Mesendoderm (in vitro differentiated cells): ENCODE measurements at regions not wholly inside any gene's neighbourhood (a gene's known extent, or its start where the extent isn't known, plus 50 kb on each side); places are given as distances from the start of the nearest gene placed in this dataset.

Experiments
- DNase-seq: peaks from one replicate; pipeline ENCODE4 v3.0.0; 2013
- H2AK5ac ChIP-seq: 2 replicates; pipeline ENCODE4 v1.6.1; 2013; ENCODE audit warnings: low read length, inconsistent platforms
- H2BK120ac ChIP-seq: 2 replicates; pipeline ENCODE4 v1.6.1; 2013; ENCODE audit warnings: low read depth, mild to moderate bottlenecking, low read length, moderate library complexity, mixed read lengths
- H2BK15ac ChIP-seq: replicated peaks from 2 replicates; pipeline ENCODE4 v1.6.1; 2013; ENCODE audit warnings: low read depth, mild to moderate bottlenecking, moderate library complexity
- H2BK5ac ChIP-seq: 2 replicates; pipeline ENCODE4 v1.6.1; 2013; ENCODE audit warnings: low read length, inconsistent platforms
- H3K18ac ChIP-seq: 2 replicates; pipeline ENCODE4 v1.6.1; 2013; ENCODE audit warnings: mild to moderate bottlenecking, low read length, mixed read lengths
- H3K23ac ChIP-seq: one replicate; pipeline ENCODE4 v1.6.1; 2013; ENCODE audit warnings: low read length
- H3K27ac ChIP-seq: 2 replicates; pipeline ENCODE4 v1.5.1; 2013; ENCODE audit warnings: low read depth, mild to moderate bottlenecking, inconsistent platforms, low read length, moderate library complexity
- H3K27me3 ChIP-seq: 2 replicates; pipeline ENCODE4 v1.6.1; 2013; ENCODE audit warnings: low read length, control low read depth, mild to moderate bottlenecking, inconsistent platforms; ENCODE audit not compliant: insufficient read depth, poor library complexity
- H3K36me3 ChIP-seq: 2 replicates; pipeline ENCODE4 v1.6.1; 2013; ENCODE audit warnings: low read length, inconsistent platforms; ENCODE audit not compliant: control insufficient read depth, insufficient read depth
- H3K4ac ChIP-seq: one replicate; pipeline ENCODE4 v1.6.1; 2013; ENCODE audit warnings: low read depth, mild to moderate bottlenecking, low read length, moderate library complexity
- H3K4me1 ChIP-seq: 2 replicates; pipeline ENCODE4 v1.6.1; 2013; ENCODE audit warnings: low read depth, low read length, inconsistent platforms; ENCODE audit not compliant: control insufficient read depth
- H3K4me2 ChIP-seq: 2 replicates; pipeline ENCODE4 v1.6.1; 2013; ENCODE audit warnings: low read length
- H3K4me3 ChIP-seq: 2 replicates; pipeline ENCODE4 v1.5.1; 2013; ENCODE audit warnings: mild to moderate bottlenecking, low read length
- H3K56ac ChIP-seq: one replicate; pipeline ENCODE4 v1.6.1; 2013; ENCODE audit warnings: low read length
- H3K79me1 ChIP-seq: 2 replicates; pipeline ENCODE4 v1.6.1; 2013; ENCODE audit warnings: low read length, inconsistent platforms
- H3K79me2 ChIP-seq: 2 replicates; pipeline ENCODE4 v1.6.1; 2013; ENCODE audit warnings: mild to moderate bottlenecking, low read length; ENCODE audit not compliant: control insufficient read depth, insufficient read depth
- H3K9ac ChIP-seq: 2 replicates; pipeline ENCODE4 v1.6.1; 2013; ENCODE audit warnings: low read length, inconsistent platforms
- H4K5ac ChIP-seq: one replicate; pipeline ENCODE4 v1.6.1; 2013; ENCODE audit warnings: low read length
- H4K8ac ChIP-seq: one replicate; pipeline ENCODE4 v1.6.1; 2013; ENCODE audit warnings: low read depth, mild to moderate bottlenecking, control low read depth, low read length, moderate library complexity
- WGBS: extraction: QIAGEN DNeasy Blood & Tissue Kit; methylation state at CpG from one replicate; pipeline ENCODE4 v1.1.7; 2013; ENCODE audit warnings: low lambda C conversion rate, missing lambda C conversion rate; ENCODE audit not compliant: insufficient coverage; ENCODE audit errors: extremely low coverage; 5-methylcytosine and 5-hydroxymethylcytosine counted together

GRCh38 chr17:33803199-33803685, 451.8 kb upstream of the CCL2 start:
- Histone ChIP-seq H3K9ac (no peak overlapping the region), H3K4me3 (no peak overlapping the region), H3K79me1 (no peaks in the 10 kb centered on the region), H2BK15ac (no peak overlapping the region), H2AK5ac (no peak overlapping the region), H3K79me2 (no peaks in the 10 kb centered on the region), H2BK5ac (no peak overlapping the region), H4K5ac (no peak overlapping the region), H2BK120ac (no peak overlapping the region), H3K36me3 (no peaks in the 10 kb centered on the region), H3K23ac (no peak overlapping the region), H3K4ac (no peak overlapping the region), H3K56ac (no peak overlapping the region), H3K27me3 (no peaks in the 10 kb centered on the region), H3K27ac (no peak overlapping the region), H3K4me2 (no peak overlapping the region), H3K18ac (no peak overlapping the region), H4K8ac (no peak overlapping the region), H3K4me1 (no peaks in the 10 kb centered on the region)
- no CpG with 5 or more reads among the region's 2 CpGs for WGBS
- DNase-seq: no peak

- H3K4ac ChIP-seq: no peak overlapping the region
- no peak overlapping the region for H3K23ac ChIP-seq
- no peak overlapping the region for H4K5ac ChIP-seq
- H3K4me1 ChIP-seq: no peaks in the 10 kb centered on the region
- no peaks in the 10 kb centered on the region for H3K79me2 ChIP-seq
- no peaks in the 10 kb centered on the region for H3K27me3 ChIP-seq
- H3K79me1 ChIP-seq: no peaks in the 10 kb centered on the region
- no peak overlapping the region for H3K4me2 ChIP-seq
- H2AK5ac ChIP-seq: no peak overlapping the region
- no peak for DNase-seq
- no CpG with 5 or more reads among the region's 2 CpGs for WGBS
- no peak overlapping the region for H3K4me3 ChIP-seq
- H4K8ac ChIP-seq: no peak overlapping the region
- no peak overlapping the region for H3K18ac ChIP-seq
- H3K36me3 ChIP-seq: no peaks in the 10 kb centered on the region
- H3K9ac ChIP-seq: no peak overlapping the region
- no peak overlapping the region for H2BK120ac ChIP-seq
- no peak overlapping the region for H3K56ac ChIP-seq
- H2BK15ac ChIP-seq: no peak overlapping the region
- H3K27ac ChIP-seq: no peak overlapping the region
- H2BK5ac ChIP-seq: no peak overlapping the region
These were observed 451.4 kb upstream of the CCL2 start for GRCh38 chr17:33803686-33804085.

GRCh38 chr17:33804401-33804800, 450.7 kb upstream of the CCL2 start:
- Histone ChIP-seq H3K56ac (no peak overlapping the region), H3K27ac (no peak overlapping the region), H2BK15ac (no peak overlapping the region), H3K4me2 (no peak overlapping the region), H3K79me1 (no peaks in the 10 kb centered on the region), H3K4me3 (no peak overlapping the region), H4K8ac (no peak overlapping the region), H3K27me3 (no peaks in the 10 kb centered on the region), H3K4ac (no peak overlapping the region), H3K79me2 (no peaks in the 10 kb centered on the region), H2BK120ac (no peak overlapping the region), H3K18ac (no peak overlapping the region), H2BK5ac (no peak overlapping the region), H2AK5ac (no peak overlapping the region), H4K5ac (no peak overlapping the region), H3K9ac (no peak overlapping the region), H3K4me1 (no peaks in the 10 kb centered on the region), H3K36me3 (no peaks in the 10 kb centered on the region), H3K23ac (no peak overlapping the region)
- no peak for DNase-seq
- WGBS: no CpG with 5 or more reads among the region's 4 CpGs

- DNase-seq: no peak
- H3K4ac ChIP-seq: no peak overlapping the region
- H2BK5ac ChIP-seq: no peak overlapping the region
- no peak overlapping the region for H2BK120ac ChIP-seq
- H3K18ac ChIP-seq: no peak overlapping the region
- no peak overlapping the region for H4K5ac ChIP-seq
- H3K56ac ChIP-seq: no peak overlapping the region
- no peaks in the 10 kb centered on the region for H3K27me3 ChIP-seq
- no peaks in the 10 kb centered on the region for H3K36me3 ChIP-seq
- H3K9ac ChIP-seq: no peak overlapping the region
- H2BK15ac ChIP-seq: no peak overlapping the region
- no peak overlapping the region for H3K4me2 ChIP-seq
- H3K27ac ChIP-seq: no peak overlapping the region
- no peak overlapping the region for H4K8ac ChIP-seq
- no peak overlapping the region for H3K23ac ChIP-seq
- no peak overlapping the region for H3K4me3 ChIP-seq
- H3K79me2 ChIP-seq: no peaks in the 10 kb centered on the region
- H3K79me1 ChIP-seq: no peaks in the 10 kb centered on the region
- no peaks in the 10 kb centered on the region for H3K4me1 ChIP-seq
- H2AK5ac ChIP-seq: no peak overlapping the region
These were observed 448.5 kb upstream of the CCL2 start for GRCh38 chr17:33806631-33807030.

DNA sequence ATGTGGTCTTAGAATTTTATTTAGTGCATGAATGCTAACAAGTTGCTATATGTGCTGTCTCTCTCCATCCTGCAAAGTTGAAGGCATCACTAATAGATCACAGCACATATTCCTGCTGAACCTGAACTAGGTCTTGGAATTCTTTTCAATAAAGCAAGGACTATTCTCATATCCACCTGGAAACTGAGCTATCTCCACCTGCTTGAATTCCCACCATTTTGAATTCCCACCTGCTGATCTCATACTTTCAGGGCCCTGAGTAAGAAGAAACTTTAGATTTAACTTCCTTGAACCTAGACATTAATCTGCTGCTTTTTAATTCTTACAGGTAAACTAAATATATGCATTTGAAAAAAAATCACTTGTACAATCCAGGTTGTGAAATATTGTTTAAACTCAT, 445.3 kb upstream of the CCL2 start:
- no peak overlapping the region for H3K27ac ChIP-seq
- H3K23ac ChIP-seq: no peak overlapping the region
- no peak overlapping the region for H2AK5ac ChIP-seq
- no peaks in the 10 kb centered on the region for H3K79me1 ChIP-seq
- no peak overlapping the region for H3K9ac ChIP-seq
- H3K4me2 ChIP-seq: no peak overlapping the region
- no peak overlapping the region for H3K56ac ChIP-seq
- H2BK120ac ChIP-seq: no peak overlapping the region
- H3K4me3 ChIP-seq: no peak overlapping the region
- no peaks in the 10 kb centered on the region for H3K36me3 ChIP-seq
- DNase-seq: no peak
- H2BK15ac ChIP-seq: no peak overlapping the region
- no peak overlapping the region for H3K4ac ChIP-seq
- H3K79me2 ChIP-seq: no peaks in the 10 kb centered on the region
- H4K8ac ChIP-seq: no peak overlapping the region
- H3K18ac ChIP-seq: no peak overlapping the region
- no peaks in the 10 kb centered on the region for H3K27me3 ChIP-seq
- no peak overlapping the region for H4K5ac ChIP-seq
- no peak overlapping the region for H2BK5ac ChIP-seq
- no peaks in the 10 kb centered on the region for H3K4me1 ChIP-seq

GRCh38 chr17:33811004-33811760, 443.9 kb upstream of the CCL2 start:
- Histone ChIP-seq H2BK120ac (no peak overlapping the region), H3K56ac (no peak overlapping the region), H3K79me2 (no peaks in the 10 kb centered on the region), H3K4me2 (no peak overlapping the region), H3K79me1 (no peaks in the 10 kb centered on the region), H3K9ac (no peak overlapping the region), H3K4me3 (no peak overlapping the region), H4K5ac (no peak overlapping the region), H3K4ac (no peak overlapping the region), H3K23ac (no peak overlapping the region), H4K8ac (no peak overlapping the region), H2BK15ac (no peak overlapping the region), H3K4me1 (no peaks in the 10 kb centered on the region), H3K18ac (no peak overlapping the region), H3K27me3 (no peaks in the 10 kb centered on the region), H2BK5ac (no peak overlapping the region), H3K27ac (no peak overlapping the region), H3K36me3 (no peaks in the 10 kb centered on the region), H2AK5ac (no peak overlapping the region)
- DNase-seq: peak; percentile 26
- no CpG with 5 or more reads among the region's 7 CpGs for WGBS
